ENCODE measurements at regions not wholly inside any gene's neighbourhood (a gene's known extent, or its start where the extent isn't known, plus 50 kb on each side); places are given as distances from the start of the nearest gene placed in this dataset.

DNA sequence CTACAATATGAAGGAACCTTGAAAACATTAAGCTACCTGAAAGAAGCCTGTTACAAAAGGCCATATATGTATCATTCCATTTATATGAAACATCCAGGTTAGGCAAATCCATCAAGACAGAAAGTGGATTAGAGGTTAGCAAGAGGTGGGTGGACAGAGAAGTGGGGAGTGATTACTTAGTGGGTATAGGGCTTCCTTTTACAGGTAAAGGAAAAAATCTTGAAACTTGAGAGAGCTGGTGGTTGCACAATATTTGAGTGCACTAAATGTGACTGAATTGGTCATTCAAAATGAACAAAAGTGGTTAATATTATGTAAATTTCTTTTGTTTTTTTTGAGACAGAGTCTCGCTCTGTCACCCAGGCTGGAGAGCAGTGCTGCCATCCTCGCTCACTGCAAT, 119.4 kb upstream of the KIF5B start:
- no peak for TF ChIP-seq CTCF (IDR thresholded peaks at IDR 0.05; ENCODE audit: low read length)
- no peak for TF ChIP-seq EZH2 (IDR thresholded peaks at IDR 0.05; ENCODE audit: borderline replicate concordance, low read length)
- Histone ChIP-seq H3K27ac (ENCODE audit: low read depth, low read length, poor library complexity, severe bottlenecking) (no peak overlapping the region), H3K79me2 (ENCODE audit: insufficient read depth, low read length) (no peaks in the 10 kb centered on the region), H3K9me3 (ENCODE audit: low read length) (no peaks in the 10 kb centered on the region), H3F3A (ENCODE audit: insufficient read depth, low read length) (no peaks in the 10 kb centered on the region), H3K9ac (ENCODE audit: low read length) (no peak overlapping the region), H3K36me3 (ENCODE audit: insufficient read depth, low read length) (no peaks in the 10 kb centered on the region), H3K4me3 (ENCODE audit: low read depth, low read length, poor library complexity, severe bottlenecking) (no peak overlapping the region), H2AFZ (ENCODE audit: low read length) (no peak overlapping the region), H3K4me2 (ENCODE audit: low read length) (no peak overlapping the region), H3K27me3 (ENCODE audit: insufficient read depth, low read length) (no peaks in the 10 kb centered on the region), H3K9me2 (ENCODE audit: low read depth, low read length) (no peaks in the 10 kb centered on the region), H4K20me1 (ENCODE audit: insufficient read depth, low read length) (no peaks in the 10 kb centered on the region), H3K4me1 (ENCODE audit: insufficient read depth, low read length, severe bottlenecking) (no peaks in the 10 kb centered on the region)

GRCh38 chr10:32174349-32174893, 118.2 kb upstream of the KIF5B start:
- Histone ChIP-seq H3K4me3 (ENCODE audit: low read depth, low read length, poor library complexity, severe bottlenecking) (no peak overlapping the region), H3K27ac (ENCODE audit: low read depth, low read length, poor library complexity, severe bottlenecking) (no peak overlapping the region), H3K9me2 (ENCODE audit: low read depth, low read length) (no peaks in the 10 kb centered on the region), H3K4me2 (ENCODE audit: low read length) (no peak overlapping the region), H2AFZ (ENCODE audit: low read length) (no peak overlapping the region), H3F3A (ENCODE audit: insufficient read depth, low read length) (no peaks in the 10 kb centered on the region), H4K20me1 (ENCODE audit: insufficient read depth, low read length) (no peaks in the 10 kb centered on the region), H3K79me2 (ENCODE audit: insufficient read depth, low read length) (no peaks in the 10 kb centered on the region), H3K9ac (ENCODE audit: low read length) (no peak overlapping the region), H3K4me1 (ENCODE audit: insufficient read depth, low read length, severe bottlenecking) (no peaks in the 10 kb centered on the region), H3K36me3 (ENCODE audit: insufficient read depth, low read length) (no peaks in the 10 kb centered on the region), H3K9me3 (ENCODE audit: low read length) (no peaks in the 10 kb centered on the region), H3K27me3 (ENCODE audit: insufficient read depth, low read length) (no peaks in the 10 kb centered on the region)
- TF ChIP-seq EZH2 (IDR thresholded peaks at IDR 0.05; ENCODE audit: borderline replicate concordance, low read length) = no peak
- TF ChIP-seq CTCF (IDR thresholded peaks at IDR 0.05; ENCODE audit: low read length) = no peak

DNA sequence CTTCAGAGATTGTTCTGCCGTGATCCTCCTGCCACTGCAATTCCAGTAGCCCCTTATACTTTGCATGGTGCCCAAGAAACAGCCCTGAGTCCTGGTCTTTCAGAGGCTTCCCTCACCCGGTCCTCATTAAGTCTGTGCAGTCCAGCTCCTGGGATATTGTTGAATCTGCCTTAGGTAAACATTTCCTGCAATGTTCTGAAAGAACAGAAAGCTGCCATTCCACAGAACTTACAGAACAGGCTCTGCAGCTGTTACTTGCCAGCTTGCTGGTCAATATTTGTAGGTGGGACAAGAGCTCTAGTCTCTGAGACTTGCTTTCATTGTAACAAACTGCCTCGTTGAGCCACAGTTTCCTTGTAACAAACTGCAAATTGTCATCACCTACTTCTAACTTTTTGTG, 115.0 kb upstream of the KIF5B start:
- Histone ChIP-seq H3K9ac (ENCODE audit: low read length) (no peak overlapping the region), H3K36me3 (ENCODE audit: insufficient read depth, low read length) (no peaks in the 10 kb centered on the region), H3K4me3 (ENCODE audit: low read depth, low read length, poor library complexity, severe bottlenecking) (no peak overlapping the region), H4K20me1 (ENCODE audit: insufficient read depth, low read length) (no peaks in the 10 kb centered on the region), H3F3A (ENCODE audit: insufficient read depth, low read length) (no peaks in the 10 kb centered on the region), H3K4me2 (ENCODE audit: low read length) (no peak overlapping the region), H3K27me3 (ENCODE audit: insufficient read depth, low read length) (0 out of 2 replicates have a peak, but pooled peaks cover 3% of the 10 kb centered on the region), H2AFZ (ENCODE audit: low read length) (no peak overlapping the region), H3K4me1 (ENCODE audit: insufficient read depth, low read length, severe bottlenecking) (no peaks in the 10 kb centered on the region), H3K9me3 (ENCODE audit: low read length) (no peaks in the 10 kb centered on the region), H3K27ac (ENCODE audit: low read depth, low read length, poor library complexity, severe bottlenecking) (no peak overlapping the region), H3K9me2 (ENCODE audit: low read depth, low read length) (no peaks in the 10 kb centered on the region), H3K79me2 (ENCODE audit: insufficient read depth, low read length) (no peaks in the 10 kb centered on the region)
- TF ChIP-seq EZH2 (IDR thresholded peaks at IDR 0.05; ENCODE audit: borderline replicate concordance, low read length) (no peak), CTCF (IDR thresholded peaks at IDR 0.05; ENCODE audit: low read length) (no peak)

All from OCI-LY1 (cell line).